Effector memory CD8-positive, alpha-beta T cell (primary cell): ENCODE measurements at regions not wholly inside any gene's neighbourhood (a gene's known extent, or its start where the extent isn't known, plus 50 kb on each side); places are given as distances from the start of the nearest gene placed in this dataset.
A peak's percentile ranks its signal among the peaks of the same experiment; 100 is the strongest.

ENCODE experiments used
- ATAC-seq: fragments of 150-1000 bp; cut with Tn5 transposase; replicated peaks from 2 replicates; pipeline ENCODE4 v1.10.0; 2021; ENCODE audit warnings: mild to moderate bottlenecking, moderate library complexity
- DNase-seq, 3 experiments: peaks; one replicate each; pipeline ENCODE4 v3.0.0; 2021
- H3K27ac Mint-ChIP-seq, 2 donors: one replicate each; pipeline ENCODE4 v1.8.0; 2022; ENCODE audit warnings: mild to moderate bottlenecking in 2 of 2, mixed read lengths in 2 of 2, moderate library complexity in 2 of 2
- H3K27me3 Mint-ChIP-seq, 2 donors: one replicate each; pipeline ENCODE4 v1.8.0; 2022; ENCODE audit warnings: mixed read lengths in 2 of 2
- H3K36me3 Mint-ChIP-seq: one replicate; pipeline ENCODE4 v1.8.0; 2022; ENCODE audit warnings: mild to moderate bottlenecking, moderate library complexity, mixed read lengths; ENCODE audit not compliant: insufficient read depth
- H3K4me1 Mint-ChIP-seq, 2 donors: one replicate each; pipeline ENCODE4 v1.8.0; 2022; ENCODE audit warnings: low read depth in 2 of 2, mixed read lengths in 2 of 2
- H3K4me3 Mint-ChIP-seq, 2 donors: one replicate each; pipeline ENCODE4 v1.8.0; 2022; ENCODE audit warnings: mild to moderate bottlenecking in 2 of 2, mixed read lengths in 2 of 2, moderate library complexity in 2 of 2
- H3K9me3 Mint-ChIP-seq, 2 donors: one replicate each; pipeline ENCODE4 v1.8.0; 2022; ENCODE audit warnings: mixed read lengths in 2 of 2

DNA sequence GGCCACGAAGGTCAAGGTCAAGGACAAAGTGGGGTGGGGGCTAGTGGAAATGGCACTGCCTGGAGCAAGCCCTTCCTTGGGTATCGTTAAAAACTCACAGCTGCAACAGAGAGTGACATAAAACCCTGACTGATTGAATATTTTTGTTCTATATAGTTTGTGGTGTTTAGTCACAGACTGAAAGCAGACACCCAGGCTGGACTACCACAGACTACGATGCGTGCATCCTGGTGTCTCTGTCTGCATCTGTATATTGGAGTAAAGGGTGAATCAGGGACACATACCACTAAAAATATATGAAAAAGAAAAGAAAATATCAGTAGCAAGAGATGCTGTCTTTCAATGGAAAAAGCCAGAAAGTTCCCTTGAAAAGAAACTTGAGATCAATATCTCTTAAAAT lies 101.4 kb downstream of the KLF6 start:
- no peaks in the 10 kb centered on the region for H3K4me1 Mint-ChIP-seq
- H3K36me3 Mint-ChIP-seq, result no peaks in the 10 kb centered on the region
- ATAC-seq (no peak), DNase-seq (no peak)
- no peaks in the 10 kb centered on the region for H3K27me3 Mint-ChIP-seq
- no peaks in the 10 kb centered on the region for H3K9me3 Mint-ChIP-seq
- H3K4me3 Mint-ChIP-seq, result no peak overlapping the region
- no peak overlapping the region for H3K27ac Mint-ChIP-seq

DNA sequence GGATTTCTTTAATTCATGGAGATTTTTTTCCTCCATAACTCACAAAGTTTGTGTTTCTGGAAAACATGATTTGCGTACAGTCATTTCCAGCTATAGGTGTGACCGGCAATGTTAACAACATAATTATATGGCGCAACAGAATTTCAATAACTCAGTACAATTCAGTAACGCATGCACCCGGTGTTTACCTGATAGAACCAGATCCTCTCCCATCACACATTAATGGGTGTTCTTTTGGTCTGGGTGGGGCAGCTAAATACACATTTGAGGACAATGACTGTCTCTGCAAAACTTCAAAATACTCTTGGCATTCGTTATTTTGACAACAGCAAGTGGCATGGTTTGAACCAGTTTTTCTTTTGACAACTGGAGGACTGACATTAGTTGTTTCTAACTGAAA lies 102.3 kb downstream of the KLF6 start:
- Mint-ChIP-seq H3K36me3 (no peaks in the 10 kb centered on the region), H3K9me3 (no peaks in the 10 kb centered on the region), H3K27ac (no peak overlapping the region), H3K4me3 (no peak overlapping the region), H3K27me3 (no peaks in the 10 kb centered on the region), H3K4me1 (no peaks in the 10 kb centered on the region)
- ATAC-seq (no peak), DNase-seq (no peak)

DNA sequence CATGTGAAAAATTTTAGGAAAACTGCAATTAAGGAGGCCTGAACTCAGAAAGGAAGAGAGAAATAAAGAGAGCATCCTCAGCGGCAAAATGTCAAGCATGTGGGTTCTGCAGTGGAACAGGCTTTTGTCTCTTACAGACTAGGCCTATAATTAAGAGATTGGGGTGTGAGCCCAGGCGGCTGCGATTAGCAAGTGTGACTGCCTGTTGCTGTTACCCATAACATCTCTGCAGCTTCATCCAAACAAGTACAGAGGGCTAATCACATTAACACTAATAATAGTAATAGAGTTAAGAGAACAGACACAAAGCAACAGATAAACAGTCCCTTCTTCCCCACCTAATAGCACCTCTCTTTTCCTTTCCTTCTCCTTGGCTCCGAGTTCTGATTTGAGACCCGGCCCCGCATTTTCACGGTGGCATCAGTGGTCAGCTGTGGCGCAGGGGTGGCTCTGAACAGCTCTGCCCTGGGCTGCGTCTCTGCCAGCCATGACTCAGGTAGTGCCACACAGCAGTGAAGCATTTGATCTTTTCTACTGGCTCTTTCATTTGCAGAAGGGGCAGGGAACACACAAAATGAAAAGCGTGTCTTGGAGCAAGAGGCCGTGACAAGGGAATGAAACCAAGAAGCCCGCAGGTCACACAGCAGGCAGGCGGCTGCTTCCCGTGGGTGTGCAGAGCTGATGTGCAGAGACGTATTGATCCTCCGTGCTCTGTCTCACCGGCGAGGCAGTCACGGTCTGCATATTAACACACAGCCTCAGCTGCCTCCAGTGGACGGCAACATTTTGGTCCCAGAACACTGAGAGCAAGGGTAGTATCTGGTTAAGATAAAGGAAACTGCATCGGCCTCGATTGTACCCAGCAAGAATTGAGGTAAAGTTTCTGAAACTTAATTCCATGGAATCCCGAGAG lies 103.1 kb downstream of the KLF6 start:
- Mint-ChIP-seq H3K27me3 (no peaks in the 10 kb centered on the region), H3K4me3 (no peak overlapping the region), H3K27ac (no peak overlapping the region), H3K4me1 (no peaks in the 10 kb centered on the region), H3K9me3 (no peaks in the 10 kb centered on the region), H3K36me3 (no peaks in the 10 kb centered on the region)
- DNase-seq (no peak), ATAC-seq (no peak)

DNA sequence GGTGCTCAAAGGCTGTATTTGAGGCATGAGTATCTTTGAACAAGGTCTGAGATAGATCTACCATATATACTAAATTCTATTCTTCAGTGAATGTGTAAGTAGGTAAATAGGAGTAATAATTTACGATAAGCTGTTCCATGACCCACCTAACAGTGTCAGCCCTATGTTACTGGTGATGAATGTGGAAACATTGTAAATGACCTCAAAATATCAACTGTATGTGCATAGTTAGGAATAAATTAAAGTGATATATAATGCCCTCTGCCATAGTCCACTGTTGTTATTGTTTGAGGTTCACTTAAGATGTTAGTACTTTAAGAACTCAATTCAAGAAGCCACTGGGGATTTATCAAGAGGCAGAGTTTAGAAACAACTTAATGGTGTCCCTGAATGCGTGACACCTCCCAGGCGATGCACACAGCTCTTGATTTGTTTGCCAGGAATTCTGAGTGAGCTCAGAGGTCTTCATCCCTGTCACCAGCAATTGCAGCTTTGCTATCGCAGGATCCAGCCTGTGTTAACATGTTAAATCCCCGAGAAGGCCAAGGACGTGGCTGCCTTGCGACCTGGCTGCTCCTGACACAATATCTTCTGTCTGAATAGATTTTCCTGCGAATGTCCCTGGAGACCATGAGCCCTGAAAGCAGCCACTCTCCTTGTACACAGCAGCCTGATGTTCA lies 104.9 kb downstream of the KLF6 start:
- Mint-ChIP-seq H3K9me3 (no peaks in the 10 kb centered on the region), H3K27ac (no peak overlapping the region), H3K36me3 (no peaks in the 10 kb centered on the region), H3K4me1 (no peaks in the 10 kb centered on the region), H3K4me3 (no peak overlapping the region), H3K27me3 (no peaks in the 10 kb centered on the region)
- no peak for ATAC-seq
- DNase-seq, result no peak

DNA sequence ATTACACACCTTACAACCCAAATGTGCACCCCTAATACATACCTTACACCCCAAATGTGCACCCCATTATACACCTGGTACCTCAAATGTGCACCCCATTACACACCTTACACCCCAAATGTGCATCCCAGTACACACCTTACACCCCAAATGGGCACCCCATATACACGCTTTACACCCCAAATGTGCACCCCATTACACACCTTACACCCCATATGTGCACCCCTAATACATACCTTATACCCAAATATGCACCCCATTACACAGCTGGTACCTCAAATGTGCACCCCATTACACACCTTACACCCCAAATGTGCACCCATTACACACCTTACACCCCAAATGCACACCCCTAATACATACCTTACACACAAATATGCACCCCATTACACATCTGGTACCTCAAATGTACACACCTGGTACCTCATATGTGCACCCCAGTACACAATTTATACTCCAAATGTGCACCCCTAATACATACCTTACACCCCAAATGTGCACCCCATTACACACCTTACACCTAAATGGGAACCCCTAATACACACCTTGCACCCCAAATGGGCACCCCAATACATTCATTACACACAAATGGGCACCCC lies 106.3 kb downstream of the KLF6 start:
- ATAC-seq, result no peak
- H3K27me3 Mint-ChIP-seq, result no peaks in the 10 kb centered on the region
- H3K4me3 Mint-ChIP-seq, result no peak overlapping the region
- no peaks in the 10 kb centered on the region for H3K36me3 Mint-ChIP-seq
- no peak for DNase-seq
- no peak overlapping the region for H3K27ac Mint-ChIP-seq
- no peaks in the 10 kb centered on the region for H3K9me3 Mint-ChIP-seq
- no peaks in the 10 kb centered on the region for H3K4me1 Mint-ChIP-seq

DNA sequence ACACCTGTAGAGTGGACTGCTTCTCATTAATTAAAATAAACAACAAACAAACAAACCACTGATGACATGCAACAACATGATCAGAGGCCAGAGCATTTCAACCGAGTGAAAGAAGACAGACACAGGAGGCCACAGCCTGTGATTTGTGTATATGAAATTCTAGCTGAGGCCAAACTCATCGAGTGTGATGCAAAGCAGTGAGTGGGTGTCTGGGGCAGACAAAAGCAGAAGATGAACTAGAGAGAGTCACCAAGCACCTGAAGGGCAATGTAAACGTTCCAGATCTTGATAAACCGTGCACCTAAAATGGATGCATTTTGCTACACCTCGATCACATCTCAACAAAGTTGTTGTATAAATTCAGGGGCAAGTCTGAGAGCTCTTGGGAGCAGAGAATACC lies 108.4 kb downstream of the KLF6 start:
- Mint-ChIP-seq H3K4me3 (no peak overlapping the region), H3K27ac (no peak overlapping the region), H3K36me3 (no peaks in the 10 kb centered on the region), H3K27me3 (no peaks in the 10 kb centered on the region), H3K4me1 (no peaks in the 10 kb centered on the region), H3K9me3 (no peaks in the 10 kb centered on the region)
- DNase-seq (no peak), ATAC-seq (no peak)

DNA sequence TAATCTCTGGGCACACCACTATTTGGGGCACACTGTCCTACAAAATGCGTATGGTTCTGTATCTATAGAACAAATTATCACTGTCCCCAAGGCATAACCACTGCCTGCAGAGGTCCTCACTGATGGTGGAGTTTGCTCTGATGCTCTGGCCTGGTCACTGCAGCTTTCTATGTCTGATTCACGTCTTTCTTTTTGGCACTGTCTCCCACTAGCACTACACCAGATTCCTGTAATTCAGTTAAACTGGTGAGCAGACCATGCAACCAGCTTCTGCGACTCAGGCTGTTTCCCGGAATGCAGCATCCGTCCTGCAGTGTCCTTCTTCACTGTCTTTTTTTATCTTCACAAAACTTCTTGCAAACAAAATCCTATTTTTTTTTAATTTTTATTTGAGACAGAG lies 112.8 kb downstream of the KLF6 start:
- no peak overlapping the region for H3K4me3 Mint-ChIP-seq
- H3K9me3 Mint-ChIP-seq, result no peaks in the 10 kb centered on the region
- peaks cover 3% of the 10 kb centered on the region for H3K36me3 Mint-ChIP-seq
- no peak for DNase-seq
- no peaks in the 10 kb centered on the region for H3K27me3 Mint-ChIP-seq
- ATAC-seq, result no peak
- peaks cover 25 to 27% of the 10 kb centered on the region in 2 donors for H3K4me1 Mint-ChIP-seq
- H3K27ac Mint-ChIP-seq, result no peak overlapping the region

DNA sequence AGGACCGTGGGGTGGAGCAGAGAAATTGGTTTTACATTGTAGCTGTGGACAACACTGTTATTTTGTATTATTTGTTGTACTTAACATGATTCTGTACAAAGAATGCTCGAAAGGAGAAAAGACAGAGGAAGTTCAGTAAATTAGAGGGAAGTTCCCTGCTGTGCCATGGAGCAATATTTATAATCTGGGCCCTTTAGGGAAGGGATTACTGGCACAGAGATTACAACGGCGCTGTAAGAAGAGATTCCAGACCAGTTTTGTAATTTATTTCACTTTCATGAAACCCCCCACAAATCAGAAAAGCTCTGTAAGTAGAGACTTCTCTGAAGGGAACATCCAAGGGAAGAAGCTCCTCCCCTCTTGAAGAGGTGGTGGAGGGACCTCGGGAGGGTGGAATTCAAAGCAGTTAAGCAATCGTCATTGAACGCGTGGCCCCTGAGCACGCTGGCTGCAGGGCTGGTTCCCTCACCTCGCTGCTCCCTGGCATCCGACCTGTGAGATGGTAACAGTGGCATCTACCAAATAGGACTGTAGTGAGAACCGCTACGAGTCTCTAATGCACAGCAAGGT lies 113.5 kb downstream of the KLF6 start:
- Mint-ChIP-seq H3K9me3 (no peaks in the 10 kb centered on the region), H3K27ac (no peak overlapping the region), H3K4me1 (peaks cover 30 to 32% of the 10 kb centered on the region in 2 donors), H3K27me3 (no peaks in the 10 kb centered on the region), H3K36me3 (peaks cover 3% of the 10 kb centered on the region), H3K4me3 (no peak overlapping the region)
- DNase-seq (no peak), ATAC-seq (no peak)

DNA sequence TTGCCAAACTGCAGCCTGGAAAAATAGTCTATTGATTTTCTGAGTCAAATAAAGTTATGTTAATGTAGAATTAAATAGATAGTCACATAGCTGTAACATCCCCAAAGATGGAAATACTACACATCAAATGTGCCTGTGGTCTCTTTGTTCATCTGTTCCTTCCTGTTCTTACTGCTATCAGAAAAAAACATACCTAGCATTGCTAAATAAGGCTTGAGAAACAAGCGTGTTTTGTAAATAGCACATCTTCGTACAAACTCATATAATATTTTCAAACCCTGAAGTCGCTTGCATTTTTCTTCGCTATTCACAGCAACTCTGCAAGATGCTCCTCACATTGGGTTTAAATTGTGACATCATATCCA lies 116.1 kb downstream of the KLF6 start:
- Mint-ChIP-seq H3K4me3 (peak overlapping the region; percentile 83), H3K36me3 (peaks cover 3% of the 10 kb centered on the region), H3K27me3 (no peaks in the 10 kb centered on the region), H3K9me3 (no peaks in the 10 kb centered on the region), H3K4me1 (peaks cover 30 to 34% of the 10 kb centered on the region in 2 donors), H3K27ac (peak overlapping the region; percentile 93 to 94)
- DNase-seq (no peak), ATAC-seq (peak; percentile 74)

DNA sequence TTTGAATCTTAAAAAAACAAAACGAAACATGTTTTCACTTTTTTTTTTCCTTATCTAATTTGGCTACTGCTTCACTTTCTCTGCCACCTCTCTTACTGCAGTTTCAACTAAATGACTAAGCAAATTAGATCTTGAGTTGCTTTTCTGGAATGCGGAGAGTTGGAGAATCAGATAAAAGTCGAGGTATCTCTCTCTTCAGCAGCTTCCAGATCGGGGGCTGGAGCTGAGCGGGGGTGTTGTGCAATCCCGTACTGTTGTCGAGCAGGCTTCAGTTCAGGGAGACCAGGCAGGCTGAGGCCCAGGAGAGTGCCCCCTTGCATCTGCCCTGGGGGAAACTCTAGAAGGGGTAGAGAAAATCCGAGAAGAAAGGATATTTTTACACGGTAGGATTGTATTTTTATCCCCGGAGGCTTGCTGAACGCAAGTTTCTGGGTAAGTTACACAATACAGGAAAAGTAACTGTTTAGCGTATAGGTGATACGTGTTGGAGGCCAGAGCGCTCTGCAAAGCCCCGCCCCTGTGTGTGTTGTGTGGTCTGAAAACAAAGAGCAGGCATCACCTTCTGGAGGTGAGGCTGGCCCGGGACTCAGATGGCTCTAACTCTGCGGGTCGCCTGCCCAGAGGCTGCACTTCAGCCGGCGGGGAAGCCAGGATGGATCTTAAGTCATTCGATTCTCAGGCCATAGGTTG lies 116.6 kb downstream of the KLF6 start:
- H3K4me3 Mint-ChIP-seq, result peak overlapping the region; percentile 83
- peak; percentile 93 for ATAC-seq
- peak overlapping the region; percentile 93 to 94 for H3K27ac Mint-ChIP-seq
- H3K4me1 Mint-ChIP-seq, result peaks cover 30 to 34% of the 10 kb centered on the region in 2 donors
- peak; percentile 57 to 63 (median 61) for DNase-seq
- H3K9me3 Mint-ChIP-seq, result no peaks in the 10 kb centered on the region
- H3K36me3 Mint-ChIP-seq, result peaks cover 3% of the 10 kb centered on the region
- H3K27me3 Mint-ChIP-seq, result no peaks in the 10 kb centered on the region

DNA sequence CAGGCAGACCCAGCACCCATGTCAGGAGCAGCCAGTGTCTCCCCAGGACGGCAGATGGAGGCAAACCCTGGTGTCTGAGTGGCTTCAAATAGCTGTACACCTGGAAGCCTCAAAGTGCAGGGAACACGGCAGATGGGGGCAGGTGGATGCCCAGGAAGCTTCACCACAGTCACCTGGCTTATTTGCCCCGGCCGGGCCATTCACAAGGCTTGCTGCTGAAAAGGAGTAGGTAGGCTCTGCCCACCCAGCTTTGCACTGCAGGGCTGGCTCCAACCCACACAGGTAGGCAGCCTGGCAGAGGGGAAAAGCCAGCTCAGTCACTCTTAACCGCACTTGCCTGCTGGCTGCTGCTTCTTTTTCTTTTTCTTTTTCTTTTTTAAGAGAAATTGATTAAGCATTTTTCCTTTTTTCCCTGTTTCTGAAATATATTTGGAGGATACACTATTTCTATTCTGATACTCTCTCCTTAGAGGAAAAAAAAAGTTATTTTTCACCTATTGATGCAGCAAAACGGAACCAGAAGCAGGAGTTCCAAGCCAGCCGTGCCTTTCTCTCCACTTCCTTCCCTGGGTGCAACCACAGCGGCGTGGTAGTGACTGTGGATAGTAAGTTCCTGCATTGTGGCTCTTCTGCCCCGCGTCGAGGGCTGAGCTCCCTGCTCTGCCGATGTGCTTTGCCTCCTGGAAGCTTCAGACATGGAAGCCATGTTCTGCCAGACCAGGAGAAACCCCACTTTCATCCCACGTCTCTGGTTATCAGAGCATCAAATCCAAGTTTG lies 118.3 kb downstream of the KLF6 start:
- H3K27ac Mint-ChIP-seq, result peak overlapping the region; percentile 44 to 71
- peak overlapping the region; percentile 83 for H3K4me3 Mint-ChIP-seq
- ATAC-seq (peak; percentile 33), DNase-seq (peak in 2 of 3 experiments; percentile 11 to 15)
- no peaks in the 10 kb centered on the region for H3K27me3 Mint-ChIP-seq
- H3K9me3 Mint-ChIP-seq, result no peaks in the 10 kb centered on the region
- peaks cover 30 to 34% of the 10 kb centered on the region in 2 donors for H3K4me1 Mint-ChIP-seq
- peaks cover 3% of the 10 kb centered on the region for H3K36me3 Mint-ChIP-seq

DNA sequence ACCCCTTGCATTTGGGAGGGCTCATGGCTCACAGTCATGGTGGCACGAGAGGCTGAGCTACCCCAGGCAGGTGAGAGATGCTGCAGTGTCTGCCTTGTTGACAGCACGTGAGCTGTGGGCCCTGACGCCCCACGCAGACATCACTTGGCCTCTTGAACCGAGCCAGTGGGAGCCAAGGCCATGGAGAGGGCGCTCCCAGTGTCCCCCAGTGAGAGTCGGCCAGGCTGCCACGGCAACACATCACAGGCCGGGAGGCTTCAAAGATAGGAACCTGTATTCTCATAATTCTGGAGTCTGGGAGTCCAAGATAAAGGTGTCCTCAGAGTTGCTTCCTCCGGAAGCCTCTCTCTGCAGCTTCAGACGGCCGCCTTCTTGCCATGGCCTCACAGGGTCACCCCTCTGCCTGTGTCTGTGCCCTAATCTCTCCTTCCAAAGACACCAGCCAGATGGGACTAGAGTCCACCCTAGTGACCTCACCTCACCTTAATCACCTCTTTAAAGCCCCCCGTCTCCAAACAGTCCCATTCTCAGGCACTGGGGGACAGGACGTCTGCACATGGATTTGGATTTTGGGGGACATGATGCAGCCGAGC lies 119.6 kb downstream of the KLF6 start:
- no peak for ATAC-seq
- no peak overlapping the region for H3K4me3 Mint-ChIP-seq
- peaks cover 30 to 34% of the 10 kb centered on the region in 2 donors for H3K4me1 Mint-ChIP-seq

More for the DNA sequence above, 119.6 kb downstream of the KLF6 start:
- Mint-ChIP-seq H3K27ac (no peak overlapping the region), H3K27me3 (no peaks in the 10 kb centered on the region), H3K9me3 (no peaks in the 10 kb centered on the region), H3K36me3 (peaks cover 3% of the 10 kb centered on the region)
- DNase-seq, result no peak
